ENCODE measurements at regions not wholly inside any gene's neighbourhood (a gene's known extent, or its start where the extent isn't known, plus 50 kb on each side); places are given as distances from the start of the nearest gene placed in this dataset.

- H3K9me3 ChIP-seq (ENCODE audit: control insufficient read depth, low read length) = no peaks in the 10 kb centered on the region
- H3K36me3 ChIP-seq (ENCODE audit: control insufficient read depth, insufficient read depth, low read length) = no peaks in the 10 kb centered on the region
- WGBS, 2 experiments = 78 to 92% methylated on average over 1 of the region's 1 CpG
- no peaks in the 10 kb centered on the region for H3K27me3 ChIP-seq (ENCODE audit: control insufficient read depth, insufficient read depth, low read length, poor library complexity, severe bottlenecking)
- no peak overlapping the region for H3K4me3 ChIP-seq (ENCODE audit: insufficient read depth, low read depth, low read length)
- H3K4me1 ChIP-seq (ENCODE audit: control insufficient read depth, insufficient read depth, low read length) = no peaks in the 10 kb centered on the region
- no peak overlapping the region for H3K27ac ChIP-seq (ENCODE audit: insufficient read depth, low read depth, low read length, poor library complexity, severe bottlenecking)
Observed at GRCh38 chr3:65101450-65101849, 413.6 kb upstream of the ADAMTS9 start.

DNA sequence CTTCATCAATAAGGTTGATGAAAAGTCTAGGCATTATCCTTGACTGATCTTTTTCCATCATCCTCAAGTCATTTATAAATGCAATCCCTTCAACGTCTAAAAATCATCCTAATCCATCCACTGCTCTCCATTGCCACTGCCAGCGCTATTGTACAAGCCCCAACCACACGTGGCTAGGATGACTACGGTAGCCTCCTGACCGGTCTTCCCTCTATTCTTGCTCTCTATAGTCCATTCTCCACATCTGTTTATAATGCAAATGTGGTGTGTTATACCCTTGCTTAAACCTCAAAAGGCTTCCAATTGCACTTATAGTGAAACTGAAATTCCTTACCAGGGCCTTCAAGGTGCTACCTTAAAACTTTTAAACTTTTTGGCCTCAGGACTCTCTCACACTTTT lies 410.6 kb upstream of the ADAMTS9 start:
- Histone ChIP-seq H3K27me3 (ENCODE audit: control insufficient read depth, insufficient read depth, low read length, poor library complexity, severe bottlenecking) (no peaks in the 10 kb centered on the region), H3K9me3 (ENCODE audit: control insufficient read depth, low read length) (no peaks in the 10 kb centered on the region), H3K27ac (ENCODE audit: insufficient read depth, low read depth, low read length, poor library complexity, severe bottlenecking) (no peak overlapping the region), H3K4me3 (ENCODE audit: insufficient read depth, low read depth, low read length) (no peak overlapping the region), H3K4me1 (ENCODE audit: control insufficient read depth, insufficient read depth, low read length) (no peaks in the 10 kb centered on the region), H3K36me3 (ENCODE audit: control insufficient read depth, insufficient read depth, low read length) (no peaks in the 10 kb centered on the region)
- WGBS, 2 experiments = 53 to 55% methylated on average over 4 to 5 of the region's 5 CpGs

DNA sequence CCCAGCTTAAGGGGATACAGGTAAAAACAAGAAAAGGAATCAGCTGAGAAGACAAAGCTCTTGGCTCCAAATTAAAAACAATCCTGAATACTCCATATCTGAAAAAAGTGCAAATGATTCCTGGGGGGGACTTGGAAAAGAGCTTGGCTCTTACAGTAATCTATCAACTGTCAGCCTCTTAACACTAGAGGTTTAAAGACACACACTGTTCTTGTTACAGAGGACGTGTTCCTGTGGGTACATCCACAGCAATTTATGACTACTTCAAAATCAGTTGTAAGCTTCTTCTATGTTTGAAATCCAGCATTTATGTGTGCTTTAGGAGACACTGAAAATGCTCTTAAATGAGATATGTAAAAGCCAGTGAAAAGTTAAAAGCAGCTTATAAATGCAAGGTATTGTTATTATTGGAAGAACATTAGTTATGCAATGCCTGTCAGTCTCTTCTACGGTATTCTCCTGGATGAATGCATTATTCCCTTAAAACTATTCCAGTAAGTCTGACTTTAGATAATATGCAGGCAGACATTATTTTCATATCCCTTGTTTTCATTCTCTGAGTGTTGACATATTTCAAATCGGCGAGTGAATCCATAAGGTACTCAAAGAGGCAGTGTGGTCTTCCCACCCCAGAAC lies 408.4 kb upstream of the ADAMTS9 start:
- Histone ChIP-seq H3K4me1 (ENCODE audit: control insufficient read depth, insufficient read depth, low read length) (no peaks in the 10 kb centered on the region), H3K27ac (ENCODE audit: insufficient read depth, low read depth, low read length, poor library complexity, severe bottlenecking) (no peak overlapping the region), H3K9me3 (ENCODE audit: control insufficient read depth, low read length) (no peaks in the 10 kb centered on the region), H3K36me3 (ENCODE audit: control insufficient read depth, insufficient read depth, low read length) (no peaks in the 10 kb centered on the region), H3K27me3 (ENCODE audit: control insufficient read depth, insufficient read depth, low read length, poor library complexity, severe bottlenecking) (no peaks in the 10 kb centered on the region), H3K4me3 (ENCODE audit: insufficient read depth, low read depth, low read length) (no peak overlapping the region)
- 69 to 79% methylated on average over 3 to 4 of the region's 4 CpGs for WGBS, 2 experiments

GRCh38 chr3:65094723-65095122 lies 406.9 kb upstream of the ADAMTS9 start:
- no peak overlapping the region for H3K27ac ChIP-seq (ENCODE audit: insufficient read depth, low read depth, low read length, poor library complexity, severe bottlenecking)
- no peaks in the 10 kb centered on the region for H3K27me3 ChIP-seq (ENCODE audit: control insufficient read depth, insufficient read depth, low read length, poor library complexity, severe bottlenecking)
- no peaks in the 10 kb centered on the region for H3K36me3 ChIP-seq (ENCODE audit: control insufficient read depth, insufficient read depth, low read length)
- H3K4me3 ChIP-seq (ENCODE audit: insufficient read depth, low read depth, low read length) = no peak overlapping the region
- H3K9me3 ChIP-seq (ENCODE audit: control insufficient read depth, low read length) = no peaks in the 10 kb centered on the region
- H3K4me1 ChIP-seq (ENCODE audit: control insufficient read depth, insufficient read depth, low read length) = no peaks in the 10 kb centered on the region

DNA sequence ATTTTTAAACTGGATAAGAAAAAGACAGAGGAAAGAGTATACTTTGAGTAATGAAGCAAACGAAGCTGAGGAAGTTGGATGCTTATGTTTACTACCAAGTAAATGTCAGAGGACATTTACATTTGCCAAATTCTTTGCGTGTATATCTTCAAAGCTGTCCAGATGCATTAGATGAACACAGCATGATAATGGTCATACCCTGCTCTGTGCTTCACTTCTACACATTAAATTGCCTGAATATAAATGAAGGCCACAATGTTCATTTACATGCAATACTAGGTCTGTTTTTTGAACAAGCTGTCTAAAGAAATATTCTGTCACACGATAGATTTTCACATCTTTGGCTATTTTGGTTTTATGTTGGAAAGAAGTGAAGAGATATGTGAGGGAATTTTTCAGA lies 405.8 kb upstream of the ADAMTS9 start:
- H3K4me3 ChIP-seq (ENCODE audit: insufficient read depth, low read depth, low read length) = no peak overlapping the region
- no peaks in the 10 kb centered on the region for H3K27me3 ChIP-seq (ENCODE audit: control insufficient read depth, insufficient read depth, low read length, poor library complexity, severe bottlenecking)
- no peak overlapping the region for H3K27ac ChIP-seq (ENCODE audit: insufficient read depth, low read depth, low read length, poor library complexity, severe bottlenecking)
- 95 to 96% methylated on average over 3 of the region's 3 CpGs for WGBS, 2 experiments
- H3K4me1 ChIP-seq (ENCODE audit: control insufficient read depth, insufficient read depth, low read length) = no peaks in the 10 kb centered on the region
- H3K36me3 ChIP-seq (ENCODE audit: control insufficient read depth, insufficient read depth, low read length) = no peaks in the 10 kb centered on the region
- no peaks in the 10 kb centered on the region for H3K9me3 ChIP-seq (ENCODE audit: control insufficient read depth, low read length)

DNA sequence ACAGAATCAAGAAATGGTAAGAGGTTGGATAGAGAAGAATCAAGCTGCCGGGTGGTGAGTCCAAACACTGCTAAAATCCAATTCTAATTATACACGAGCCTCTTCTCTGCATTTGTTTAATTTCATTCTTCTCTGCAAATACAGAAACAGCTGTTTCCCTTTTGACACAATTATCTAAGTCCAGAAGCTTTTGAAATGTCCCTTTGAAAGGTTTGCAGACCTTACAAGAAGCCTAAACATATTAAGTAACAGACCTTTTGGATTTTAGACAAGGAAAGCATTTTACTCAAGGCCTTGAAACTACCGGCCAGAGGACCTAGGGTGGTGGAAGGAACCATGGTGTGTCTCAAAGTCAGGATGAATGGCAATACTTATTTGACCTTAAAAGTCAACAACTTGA lies 403.8 kb upstream of the ADAMTS9 start:
- H3K4me3 ChIP-seq (ENCODE audit: insufficient read depth, low read depth, low read length) = no peak overlapping the region
- WGBS, 2 experiments = 92 to 94% methylated on average over 3 of the region's 3 CpGs

DNA sequence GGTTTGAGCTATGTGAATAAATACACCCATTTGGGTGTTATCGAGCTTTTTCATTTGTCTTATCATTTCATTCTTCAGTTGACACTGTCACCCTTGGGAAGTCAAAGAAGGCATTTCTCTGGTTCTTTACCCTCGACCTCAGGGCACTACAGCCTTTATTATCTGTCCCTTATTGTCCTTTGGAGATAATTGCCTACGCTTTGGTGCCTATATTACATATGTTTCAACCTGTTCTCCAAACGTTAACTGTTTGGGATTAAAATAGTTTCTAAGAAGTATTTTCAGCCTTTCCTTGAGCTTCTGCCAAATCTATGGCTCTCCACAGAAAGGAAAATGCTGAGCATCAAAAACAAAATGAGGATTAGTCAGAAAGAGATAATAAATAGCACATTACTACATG lies 395.4 kb upstream of the ADAMTS9 start:
- peaks cover 9% of the 10 kb centered on the region for H3K4me1 ChIP-seq (ENCODE audit: control insufficient read depth, insufficient read depth, low read length)
- H3K9me3 ChIP-seq (ENCODE audit: control insufficient read depth, low read length) = no peaks in the 10 kb centered on the region
- WGBS, 2 experiments = 85 to 92% methylated on average over 4 of the region's 4 CpGs
- no peak overlapping the region for H3K4me3 ChIP-seq (ENCODE audit: insufficient read depth, low read depth, low read length)
- H3K27me3 ChIP-seq (ENCODE audit: control insufficient read depth, insufficient read depth, low read length, poor library complexity, severe bottlenecking) = no peaks in the 10 kb centered on the region
- H3K36me3 ChIP-seq (ENCODE audit: control insufficient read depth, insufficient read depth, low read length) = no peaks in the 10 kb centered on the region
- H3K27ac ChIP-seq (ENCODE audit: insufficient read depth, low read depth, low read length, poor library complexity, severe bottlenecking) = no peak overlapping the region

More for the DNA sequence above, 403.8 kb upstream of the ADAMTS9 start:
- Histone ChIP-seq H3K27me3 (ENCODE audit: control insufficient read depth, insufficient read depth, low read length, poor library complexity, severe bottlenecking) (no peaks in the 10 kb centered on the region), H3K4me1 (ENCODE audit: control insufficient read depth, insufficient read depth, low read length) (no peaks in the 10 kb centered on the region), H3K27ac (ENCODE audit: insufficient read depth, low read depth, low read length, poor library complexity, severe bottlenecking) (no peak overlapping the region), H3K9me3 (ENCODE audit: control insufficient read depth, low read length) (no peaks in the 10 kb centered on the region), H3K36me3 (ENCODE audit: control insufficient read depth, insufficient read depth, low read length) (no peaks in the 10 kb centered on the region)

GRCh38 chr3:65081536-65081935 lies 393.7 kb upstream of the ADAMTS9 start:
- Histone ChIP-seq H3K27me3 (ENCODE audit: control insufficient read depth, insufficient read depth, low read length, poor library complexity, severe bottlenecking) (no peaks in the 10 kb centered on the region), H3K4me1 (ENCODE audit: control insufficient read depth, insufficient read depth, low read length) (peaks cover 9% of the 10 kb centered on the region), H3K27ac (ENCODE audit: insufficient read depth, low read depth, low read length, poor library complexity, severe bottlenecking) (no peak overlapping the region), H3K9me3 (ENCODE audit: control insufficient read depth, low read length) (no peaks in the 10 kb centered on the region), H3K36me3 (ENCODE audit: control insufficient read depth, insufficient read depth, low read length) (no peaks in the 10 kb centered on the region), H3K4me3 (ENCODE audit: insufficient read depth, low read depth, low read length) (no peak overlapping the region)
- 73% methylated on average over 2 of the region's 2 CpGs; no CpG with 5 or more reads in 1 of the 2 experiments for WGBS, 2 experiments

GRCh38 chr3:65080432-65080831 lies 392.6 kb upstream of the ADAMTS9 start:
- no peak overlapping the region for H3K27ac ChIP-seq (ENCODE audit: insufficient read depth, low read depth, low read length, poor library complexity, severe bottlenecking)
- 93 to 97% methylated on average over 3 of the region's 3 CpGs for WGBS, 2 experiments
- H3K4me1 ChIP-seq (ENCODE audit: control insufficient read depth, insufficient read depth, low read length) = peaks cover 9% of the 10 kb centered on the region
- no peaks in the 10 kb centered on the region for H3K27me3 ChIP-seq (ENCODE audit: control insufficient read depth, insufficient read depth, low read length, poor library complexity, severe bottlenecking)
- no peak overlapping the region for H3K4me3 ChIP-seq (ENCODE audit: insufficient read depth, low read depth, low read length)
- no peaks in the 10 kb centered on the region for H3K36me3 ChIP-seq (ENCODE audit: control insufficient read depth, insufficient read depth, low read length)
- H3K9me3 ChIP-seq (ENCODE audit: control insufficient read depth, low read length) = no peaks in the 10 kb centered on the region

DNA sequence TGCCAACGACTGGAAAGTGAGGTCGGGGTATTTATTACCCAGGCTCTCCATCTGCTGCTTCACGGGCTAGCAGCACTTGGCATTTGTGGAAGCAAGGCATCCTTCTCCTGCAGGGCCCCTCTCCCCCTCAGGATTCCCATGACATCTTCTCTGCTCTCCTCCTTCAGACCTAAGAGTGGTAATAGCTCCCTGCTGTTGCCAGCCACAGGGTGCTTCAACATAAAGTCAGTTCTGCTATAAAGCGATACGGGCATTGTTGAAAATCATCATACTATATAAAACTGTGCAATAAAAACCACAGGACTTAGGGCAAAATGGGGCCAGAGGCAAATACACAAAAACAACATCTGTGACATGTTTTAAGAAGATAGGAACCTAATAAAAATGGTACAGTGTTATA lies 391.8 kb upstream of the ADAMTS9 start:
- H3K4me1 ChIP-seq (ENCODE audit: control insufficient read depth, insufficient read depth, low read length) = peaks cover 9% of the 10 kb centered on the region
- H3K27ac ChIP-seq (ENCODE audit: insufficient read depth, low read depth, low read length, poor library complexity, severe bottlenecking) = no peak overlapping the region
- H3K9me3 ChIP-seq (ENCODE audit: control insufficient read depth, low read length) = no peaks in the 10 kb centered on the region
- H3K4me3 ChIP-seq (ENCODE audit: insufficient read depth, low read depth, low read length) = no peak overlapping the region
- WGBS, 2 experiments = 76 to 80% methylated on average over 5 of the region's 5 CpGs
- no peaks in the 10 kb centered on the region for H3K36me3 ChIP-seq (ENCODE audit: control insufficient read depth, insufficient read depth, low read length)
- no peaks in the 10 kb centered on the region for H3K27me3 ChIP-seq (ENCODE audit: control insufficient read depth, insufficient read depth, low read length, poor library complexity, severe bottlenecking)

- H3K9me3 ChIP-seq (ENCODE audit: control insufficient read depth, low read length) = no peaks in the 10 kb centered on the region
- no peaks in the 10 kb centered on the region for H3K27me3 ChIP-seq (ENCODE audit: control insufficient read depth, insufficient read depth, low read length, poor library complexity, severe bottlenecking)
- no peaks in the 10 kb centered on the region for H3K36me3 ChIP-seq (ENCODE audit: control insufficient read depth, insufficient read depth, low read length)
- H3K27ac ChIP-seq (ENCODE audit: insufficient read depth, low read depth, low read length, poor library complexity, severe bottlenecking) = no peak overlapping the region
- H3K4me3 ChIP-seq (ENCODE audit: insufficient read depth, low read depth, low read length) = no peak overlapping the region
- peaks cover 9% of the 10 kb centered on the region for H3K4me1 ChIP-seq (ENCODE audit: control insufficient read depth, insufficient read depth, low read length)
Observed at GRCh38 chr3:65078748-65079147, 390.9 kb upstream of the ADAMTS9 start.

Measured in ectodermal cell (in vitro differentiated cells).